GM12874 (cell line): ENCODE measurements at regions not wholly inside any gene's neighbourhood (a gene's known extent, or its start where the extent isn't known, plus 50 kb on each side); places are given as distances from the start of the nearest gene placed in this dataset.

Source experiments
- TF ChIP-seq, protein P1 (sequence below): IDR thresholded peaks from 2 replicates; pipeline ENCODE4 v1.5.1; 2011; ENCODE audit warnings: low read depth, mild to moderate bottlenecking, control low read depth, low read length, moderate library complexity; ENCODE audit not compliant: insufficient read depth

DNA sequence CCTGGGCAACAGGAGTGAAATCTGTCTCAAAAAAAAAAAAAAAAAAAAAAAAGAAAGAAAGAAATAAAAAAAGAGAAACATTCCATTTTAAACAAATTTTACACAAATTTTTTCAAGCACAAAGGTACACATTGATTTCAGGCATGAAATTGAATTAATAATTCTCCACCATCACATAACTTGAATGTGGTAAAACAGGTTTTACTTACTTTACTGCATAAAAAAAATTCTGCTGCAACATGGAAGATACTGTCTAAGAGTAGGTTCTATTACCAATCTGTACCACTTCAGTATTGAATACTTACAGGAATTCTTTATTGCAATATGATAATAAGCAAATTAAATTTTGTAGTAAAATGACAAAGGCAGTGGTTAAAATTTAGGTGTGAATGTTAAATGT is 271.6 kb upstream of the ARSJ start:
- TF ChIP-seq, protein P1, sequence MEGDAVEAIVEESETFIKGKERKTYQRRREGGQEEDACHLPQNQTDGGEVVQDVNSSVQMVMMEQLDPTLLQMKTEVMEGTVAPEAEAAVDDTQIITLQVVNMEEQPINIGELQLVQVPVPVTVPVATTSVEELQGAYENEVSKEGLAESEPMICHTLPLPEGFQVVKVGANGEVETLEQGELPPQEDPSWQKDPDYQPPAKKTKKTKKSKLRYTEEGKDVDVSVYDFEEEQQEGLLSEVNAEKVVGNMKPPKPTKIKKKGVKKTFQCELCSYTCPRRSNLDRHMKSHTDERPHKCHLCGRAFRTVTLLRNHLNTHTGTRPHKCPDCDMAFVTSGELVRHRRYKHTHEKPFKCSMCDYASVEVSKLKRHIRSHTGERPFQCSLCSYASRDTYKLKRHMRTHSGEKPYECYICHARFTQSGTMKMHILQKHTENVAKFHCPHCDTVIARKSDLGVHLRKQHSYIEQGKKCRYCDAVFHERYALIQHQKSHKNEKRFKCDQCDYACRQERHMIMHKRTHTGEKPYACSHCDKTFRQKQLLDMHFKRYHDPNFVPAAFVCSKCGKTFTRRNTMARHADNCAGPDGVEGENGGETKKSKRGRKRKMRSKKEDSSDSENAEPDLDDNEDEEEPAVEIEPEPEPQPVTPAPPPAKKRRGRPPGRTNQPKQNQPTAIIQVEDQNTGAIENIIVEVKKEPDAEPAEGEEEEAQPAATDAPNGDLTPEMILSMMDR = no peak

DNA sequence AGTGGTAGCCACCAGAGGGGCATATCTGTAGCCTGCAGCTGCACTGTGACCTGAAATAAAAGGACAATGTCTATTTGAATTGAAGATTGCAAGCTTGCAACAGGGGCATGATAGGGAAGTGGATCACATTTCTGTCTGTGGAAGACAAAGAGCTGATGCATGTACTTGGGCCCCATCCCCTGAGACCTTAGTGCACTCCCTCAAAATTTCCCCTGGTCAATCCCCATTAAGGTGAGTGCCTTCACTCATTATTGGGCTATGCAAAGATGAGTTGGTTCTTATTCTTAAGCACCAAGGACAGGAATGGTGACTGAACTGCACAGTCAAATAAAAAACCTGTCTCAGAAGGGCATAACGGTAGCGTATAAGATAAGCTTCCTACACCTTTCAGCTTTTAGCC is 273.1 kb upstream of the ARSJ start:
- TF ChIP-seq, protein P1 = no peak

DNA sequence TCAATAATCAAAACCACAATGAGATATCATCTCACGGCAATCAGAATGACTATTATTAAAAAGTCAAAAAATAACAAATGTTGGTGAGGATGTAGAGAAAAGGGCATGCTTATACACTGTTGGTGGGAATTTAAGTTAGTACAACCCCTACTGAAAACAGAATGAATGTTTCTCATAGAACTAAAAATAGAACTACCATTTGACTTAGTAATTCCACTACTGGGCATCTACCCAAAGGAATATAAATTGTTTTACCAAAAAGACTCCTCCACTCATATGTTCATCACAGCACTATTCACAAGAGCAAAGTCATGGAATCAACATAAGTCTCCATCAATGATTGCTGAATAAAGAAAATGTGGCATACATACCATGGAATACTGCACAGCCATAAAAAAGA is 278.1 kb upstream of the ARSJ start:
- TF ChIP-seq, protein P1 = no peak

DNA sequence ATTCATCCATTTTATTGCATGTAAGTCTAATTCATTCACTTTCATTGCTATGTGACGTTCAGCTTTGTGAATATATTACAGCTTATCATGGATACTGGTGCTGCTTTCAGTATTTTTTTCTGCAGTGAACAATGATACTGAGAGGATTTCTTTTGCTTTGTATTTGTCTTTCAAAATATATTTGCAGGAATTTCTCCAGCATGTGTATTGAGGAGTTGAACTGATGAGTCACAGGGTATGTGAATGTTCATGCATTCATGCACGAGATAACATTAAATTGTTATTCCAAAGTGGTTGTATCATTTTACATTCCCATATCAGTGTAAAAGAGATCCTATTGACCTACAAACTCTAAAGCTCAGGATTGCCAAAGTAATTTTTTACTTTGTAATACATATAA is 283.8 kb upstream of the ARSJ start:
- TF ChIP-seq, protein P1 = no peak

DNA sequence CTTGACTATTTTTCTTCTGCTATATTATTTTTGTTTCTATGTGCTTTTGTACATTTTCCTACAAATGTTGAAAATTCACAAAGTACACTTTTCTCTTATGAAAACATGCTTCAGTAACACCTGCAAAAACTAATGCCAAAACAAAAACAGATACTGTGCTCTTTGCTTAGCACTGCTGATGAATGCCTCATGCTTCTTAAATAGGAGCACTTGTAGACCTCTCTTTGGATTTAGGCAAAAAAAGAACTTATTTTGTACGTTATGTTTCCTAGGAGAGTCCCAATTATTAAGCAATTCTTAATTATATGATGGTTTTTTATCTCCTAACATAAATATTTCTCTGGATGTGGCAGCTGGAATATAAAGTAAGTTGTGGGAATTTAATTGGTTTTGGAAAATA is 285.0 kb upstream of the ARSJ start:
- TF ChIP-seq, protein P1 = no peak

DNA sequence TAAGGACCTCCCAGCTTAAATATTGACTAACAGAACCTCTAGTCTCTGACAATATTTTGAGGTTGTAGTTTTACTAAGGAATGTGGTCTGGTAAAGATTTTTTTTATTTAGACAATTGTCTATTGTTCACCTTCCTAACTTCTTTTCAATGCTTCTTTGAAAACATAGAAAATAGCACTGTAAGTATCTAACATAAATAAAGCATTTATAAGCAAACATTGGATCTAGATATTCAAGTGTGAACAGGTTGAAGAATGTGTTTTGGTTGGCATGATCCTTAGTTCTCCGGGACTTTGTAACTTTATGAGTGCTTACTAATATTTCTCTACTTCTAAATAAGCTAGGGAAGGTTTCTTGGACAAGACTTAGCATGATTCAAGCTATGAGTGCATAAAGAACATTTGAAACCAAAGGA is 285.4 kb upstream of the ARSJ start:
- TF ChIP-seq, protein P1 = no peak

DNA sequence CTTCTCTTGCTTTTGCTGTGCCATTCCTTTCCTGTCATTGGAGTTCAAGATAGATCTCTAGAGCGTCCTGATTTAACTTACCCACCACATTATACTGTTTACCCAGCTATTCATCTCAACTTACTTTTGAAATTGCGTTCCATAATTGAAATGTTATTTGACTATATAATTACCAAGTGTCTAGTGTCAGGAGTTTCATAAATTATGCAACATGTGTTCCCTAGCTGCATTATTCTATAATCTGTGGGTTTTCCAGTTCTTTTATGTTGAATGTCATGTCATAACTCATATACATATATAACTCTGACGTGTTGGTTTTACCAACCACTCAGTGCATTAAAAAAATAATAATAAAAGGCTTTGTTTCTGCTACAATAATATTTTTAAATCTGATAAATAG is 285.9 kb upstream of the ARSJ start:
- TF ChIP-seq, protein P1 = no peak

DNA sequence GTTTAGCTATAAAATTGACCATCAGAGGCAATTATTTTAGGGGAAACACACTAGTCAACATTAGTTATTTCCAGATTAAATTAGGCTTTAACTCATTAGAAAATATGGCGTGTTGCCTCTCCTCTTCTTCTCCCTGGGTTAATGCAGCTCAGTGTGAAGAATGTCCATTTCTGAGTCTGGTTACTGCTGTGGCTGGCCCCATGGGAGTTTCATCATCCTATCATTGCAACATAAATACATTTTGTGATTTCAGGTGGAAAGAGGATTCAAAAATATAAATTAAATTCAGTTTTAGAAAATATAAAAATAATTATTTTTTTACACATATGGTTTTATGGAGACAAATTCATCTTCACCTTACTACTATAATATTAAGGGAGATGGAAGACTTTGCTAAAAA is 288.5 kb upstream of the ARSJ start:
- TF ChIP-seq, protein P1 = no peak
